ENCODE measurements at regions not wholly inside any gene's neighbourhood (a gene's known extent, or its start where the extent isn't known, plus 50 kb on each side); places are given as distances from the start of the nearest gene placed in this dataset.

DNA sequence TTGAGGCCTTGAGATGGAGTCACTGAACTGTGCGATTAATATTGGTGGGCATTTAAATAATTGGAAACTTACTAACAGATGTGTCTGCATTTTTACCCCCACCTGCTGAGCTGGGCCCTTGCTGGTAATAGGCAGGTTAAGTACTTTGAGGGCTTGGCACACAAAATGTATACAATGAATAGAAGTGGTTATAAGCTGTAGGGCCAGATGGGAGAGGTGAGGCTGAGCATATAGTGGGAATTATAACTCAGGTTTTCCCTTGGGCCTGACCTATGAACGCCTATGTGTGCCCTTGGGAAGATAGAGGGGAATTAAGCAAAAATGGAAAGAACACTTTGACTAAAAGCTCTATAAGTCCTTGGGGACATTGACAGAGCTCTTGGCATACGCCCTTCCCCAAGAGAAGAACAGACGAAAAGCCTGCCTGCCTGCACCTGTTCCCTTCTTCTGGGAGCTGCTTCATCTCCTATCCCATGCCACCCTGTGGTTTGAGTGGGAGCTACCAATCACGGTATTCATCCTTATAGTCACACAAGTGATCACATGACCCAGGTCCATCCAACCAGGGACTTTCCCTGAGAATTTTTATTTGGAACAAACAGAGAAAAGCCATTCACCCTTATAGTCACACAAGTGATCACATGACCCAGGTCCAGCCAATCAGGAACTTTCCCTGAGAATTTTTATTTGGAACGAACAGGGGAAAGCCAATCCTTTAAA is 260.7 kb upstream of the CSF3R start:
- no peak for DNase-seq

DNA sequence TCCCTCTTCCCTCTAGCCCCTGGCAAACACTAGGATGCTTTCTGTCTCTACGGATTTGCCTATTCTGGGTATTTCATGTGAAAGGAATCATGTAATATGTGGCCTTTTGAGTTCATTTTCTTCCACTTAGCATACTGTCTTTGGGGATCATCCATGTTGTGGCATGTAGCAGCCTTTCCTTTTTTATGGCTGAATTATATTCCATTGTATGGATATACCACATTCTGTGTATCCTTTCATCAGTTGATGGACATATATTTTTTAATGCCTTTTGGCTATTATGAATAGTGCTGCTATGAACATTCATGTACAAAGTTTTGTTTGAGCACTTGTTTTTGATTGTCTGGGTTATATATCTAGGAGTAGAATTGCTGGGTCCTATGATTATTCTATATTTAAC is 258.4 kb upstream of the CSF3R start:
- DNase-seq = no peak

DNA sequence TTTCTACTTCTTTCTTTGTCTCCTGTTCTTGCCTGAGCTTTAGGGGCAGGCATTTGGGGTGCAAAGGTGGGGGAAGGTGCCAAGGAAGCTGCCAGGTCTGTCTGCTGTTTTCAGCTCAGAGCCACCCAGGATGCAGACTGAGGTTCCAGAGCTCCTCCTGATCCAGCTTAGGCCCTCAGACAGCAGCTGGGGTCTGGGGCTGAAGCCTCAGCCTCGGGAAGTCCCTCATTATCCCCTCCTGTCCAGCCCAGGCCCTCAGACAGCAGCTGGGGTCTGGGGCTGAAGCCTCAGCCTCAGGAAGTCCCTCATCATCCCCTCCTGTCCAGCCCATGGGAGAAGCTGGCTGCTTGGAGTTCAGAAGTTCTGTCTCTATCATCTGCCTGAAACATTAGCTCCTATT is 257.7 kb upstream of the CSF3R start:
- no peak for DNase-seq

DNA sequence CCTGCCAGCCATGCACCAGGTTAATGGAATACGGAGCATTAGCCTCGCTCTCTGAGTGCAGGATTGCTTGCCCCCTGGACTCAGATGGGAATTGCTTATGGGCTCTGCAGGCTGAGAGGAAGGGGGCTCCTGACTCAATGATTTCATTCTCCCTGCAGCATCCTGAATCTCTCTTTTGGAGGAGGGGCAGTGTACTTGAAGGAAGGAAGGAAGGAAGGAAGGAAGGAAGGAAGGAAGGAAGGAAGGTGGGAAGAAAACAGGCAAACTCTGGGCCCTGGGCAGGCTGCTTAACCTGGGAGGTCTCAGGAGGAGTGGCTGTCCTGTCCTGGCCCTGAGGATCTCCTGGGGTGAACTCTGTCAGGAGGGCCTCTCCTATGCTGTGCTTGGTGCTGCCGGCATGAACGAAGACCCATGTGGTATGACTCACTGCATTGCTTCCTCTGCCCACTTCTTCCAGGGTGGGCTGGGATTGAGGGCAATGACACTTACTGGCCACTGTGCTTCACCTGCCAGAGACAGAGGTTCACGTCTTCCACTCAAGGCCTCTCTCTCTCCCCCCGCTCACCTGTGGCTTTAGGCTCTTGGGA is 257.1 kb upstream of the CSF3R start:
- no peak for DNase-seq

DNA sequence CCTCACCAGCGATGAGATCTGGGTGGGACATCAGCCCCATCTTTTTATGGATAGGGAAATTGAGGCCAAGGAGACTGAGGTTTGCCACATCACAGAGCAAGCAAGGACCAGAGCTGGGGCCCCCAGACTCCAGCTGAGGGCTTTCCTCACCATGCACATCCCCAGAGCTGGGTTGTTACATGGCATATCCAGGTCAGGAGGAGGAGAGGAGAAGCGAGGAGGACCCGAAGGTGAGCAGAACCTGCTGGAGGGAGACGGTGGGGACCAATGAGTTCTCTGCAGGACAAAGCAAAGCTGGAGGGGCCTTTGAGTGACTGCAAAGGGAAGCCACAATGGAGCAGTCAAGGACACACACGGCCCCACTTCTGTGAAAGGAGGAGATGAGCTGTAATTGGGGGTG is 255.5 kb upstream of the CSF3R start:
- DNase-seq = no peak

DNA sequence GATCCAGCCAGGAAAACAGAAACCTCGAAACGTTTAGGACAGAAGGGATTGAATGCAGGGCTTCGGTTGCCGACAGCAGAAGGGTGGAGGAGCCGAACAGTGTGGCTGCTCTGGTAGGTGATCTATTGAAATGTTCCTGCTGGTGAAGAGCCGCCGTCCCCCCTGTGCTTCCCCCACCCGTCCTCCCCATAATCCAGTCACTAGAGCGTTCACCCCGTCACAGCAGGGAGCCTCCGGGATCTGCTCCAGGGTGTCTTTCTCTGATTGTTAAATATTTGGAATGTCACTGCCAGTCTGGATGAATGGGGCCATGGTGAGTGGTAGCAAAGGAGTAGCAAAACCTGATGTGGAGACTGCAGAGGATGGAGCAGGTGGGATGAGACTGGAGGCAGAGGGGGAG is 255.1 kb upstream of the CSF3R start:
- DNase-seq = no peak

DNA sequence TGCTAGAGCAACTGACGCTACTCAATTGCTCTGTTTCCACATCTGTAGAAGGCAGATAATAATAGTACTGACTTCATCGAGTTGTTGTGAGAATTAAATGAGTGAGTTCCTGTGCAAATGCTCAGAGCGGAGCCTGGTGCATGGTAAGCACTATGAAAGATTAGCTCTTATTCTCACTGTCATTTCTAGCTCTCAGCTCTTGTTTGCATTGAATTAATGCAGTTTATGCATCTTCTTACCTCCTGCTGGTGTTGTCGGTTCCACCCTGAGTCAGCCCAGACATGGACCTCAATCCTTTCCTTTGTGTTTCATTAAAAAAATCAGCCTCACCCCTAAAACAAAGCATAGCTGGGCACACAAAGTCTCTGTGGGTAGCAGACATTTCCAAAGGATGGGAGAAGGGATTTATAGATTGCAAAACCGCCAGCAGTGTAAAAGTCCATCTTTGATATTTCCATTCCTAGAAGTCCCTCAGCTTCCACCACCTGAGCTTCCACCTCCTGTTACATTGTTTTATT is 254.4 kb upstream of the CSF3R start:
- no peak for DNase-seq

DNA sequence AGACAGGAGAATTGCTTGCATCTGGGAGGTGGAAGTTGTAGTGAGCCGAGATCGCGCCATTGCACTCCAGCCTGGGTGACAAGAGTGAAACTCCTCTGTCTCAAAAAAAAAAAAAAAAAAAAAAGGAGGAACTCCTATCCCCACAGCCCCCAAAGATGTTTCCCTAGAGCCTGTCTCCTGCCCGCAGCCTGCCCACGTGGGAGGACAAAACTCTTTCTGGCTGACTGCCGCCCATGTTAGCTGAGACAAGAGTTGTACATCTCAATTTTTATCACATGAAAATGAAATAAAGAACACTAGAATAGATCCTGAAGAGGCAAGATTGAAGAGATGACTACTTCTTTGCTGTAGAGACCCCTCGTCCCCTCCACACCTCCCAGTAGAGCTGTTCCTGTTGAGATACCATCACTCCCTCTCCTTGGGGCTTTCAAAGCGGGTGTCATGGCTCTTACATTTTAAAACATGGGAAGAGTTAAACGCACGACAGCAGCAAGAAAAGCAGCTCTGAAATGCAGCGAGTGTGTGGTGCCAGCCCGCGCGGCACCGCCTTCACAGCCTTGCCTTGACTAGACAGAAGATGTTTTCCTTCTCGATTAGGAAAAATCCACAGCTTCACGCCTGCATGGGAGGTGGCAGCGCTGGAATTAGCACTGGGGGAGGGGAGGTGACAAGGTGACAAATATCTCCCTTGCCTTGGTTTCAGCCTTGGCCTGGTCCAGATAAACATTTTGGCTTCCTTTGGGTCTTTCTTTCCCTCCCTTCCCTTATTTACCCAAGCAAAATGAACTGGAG is 253.4 kb upstream of the CSF3R start:
- no peak for DNase-seq

DNA sequence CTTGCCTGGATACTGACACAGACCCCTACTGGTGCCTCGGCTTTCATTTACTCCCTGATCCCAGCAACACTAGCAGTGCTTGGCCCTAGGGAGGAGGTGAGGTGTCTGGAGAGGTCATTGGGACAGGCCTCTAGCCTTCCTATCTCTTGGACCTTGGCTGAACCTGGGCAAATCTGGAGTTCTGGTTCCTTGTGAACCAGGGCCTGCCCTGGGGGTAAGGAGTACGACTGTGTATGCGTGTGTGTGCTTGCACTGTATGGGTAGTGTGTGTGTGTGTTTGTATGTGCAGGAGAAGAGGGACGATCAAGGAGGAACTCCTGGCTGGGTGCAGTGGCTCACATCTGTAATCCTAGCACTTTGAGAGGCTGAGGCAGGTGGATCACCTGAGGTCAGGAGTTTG is 252.7 kb upstream of the CSF3R start:
- no peak for DNase-seq

DNA sequence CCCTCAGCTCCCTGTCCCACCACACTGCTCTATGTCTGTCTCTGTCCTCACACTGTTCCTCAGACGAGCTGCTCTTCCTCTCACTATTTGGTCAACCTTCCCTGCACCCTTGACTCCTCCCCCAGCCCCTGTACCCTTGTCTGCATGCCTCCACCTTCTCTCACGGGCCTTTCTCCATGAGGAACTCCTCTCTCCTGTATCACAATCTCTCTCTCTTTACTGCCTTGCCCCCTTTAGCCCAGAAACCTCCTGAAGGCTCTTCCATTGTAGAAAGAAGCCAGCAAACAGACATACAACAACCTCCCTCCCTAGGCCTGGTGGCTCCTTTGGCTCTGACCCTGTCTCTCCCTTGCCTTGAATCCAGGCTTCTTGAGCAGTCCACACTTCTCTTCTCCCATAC is 251.6 kb upstream of the CSF3R start:
- no peak for DNase-seq

DNA sequence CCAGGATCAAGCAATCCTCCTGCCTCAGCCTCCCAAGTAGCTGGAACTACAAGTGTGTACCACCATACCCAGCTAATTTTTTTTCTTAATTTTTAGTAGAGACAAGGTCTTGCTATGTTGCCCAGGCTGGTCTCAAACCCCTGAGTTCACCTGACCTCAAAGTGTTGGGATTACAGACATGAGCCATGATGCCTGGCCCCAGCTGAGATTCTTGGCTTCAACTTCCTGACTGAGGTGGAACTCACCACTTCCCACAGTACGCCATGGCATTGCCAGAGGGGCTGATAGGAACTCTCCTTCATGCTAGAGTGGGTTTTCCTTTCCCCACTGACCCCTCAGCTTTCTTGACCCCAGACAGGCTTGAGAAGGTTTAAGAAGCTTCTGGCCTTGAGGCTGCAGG is 251.0 kb upstream of the CSF3R start:
- no peak for DNase-seq

DNA sequence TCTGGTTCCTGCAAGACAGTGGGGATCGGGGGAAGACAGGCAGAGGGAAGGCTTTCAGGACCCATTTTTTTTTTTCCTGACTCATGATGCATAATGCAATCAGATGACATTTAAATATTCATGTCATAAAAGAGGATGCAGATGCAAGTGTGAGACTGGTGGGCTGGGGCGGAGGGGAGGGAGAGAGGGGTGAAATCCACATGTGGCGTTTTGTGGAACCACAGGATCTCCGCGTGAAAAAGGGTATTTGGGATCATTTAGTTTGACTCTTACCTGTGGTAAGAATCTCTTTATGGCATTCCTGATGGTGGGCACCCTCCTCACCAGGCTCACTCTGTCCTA is 249.3 kb upstream of the CSF3R start:
- no peak for DNase-seq

DNA sequence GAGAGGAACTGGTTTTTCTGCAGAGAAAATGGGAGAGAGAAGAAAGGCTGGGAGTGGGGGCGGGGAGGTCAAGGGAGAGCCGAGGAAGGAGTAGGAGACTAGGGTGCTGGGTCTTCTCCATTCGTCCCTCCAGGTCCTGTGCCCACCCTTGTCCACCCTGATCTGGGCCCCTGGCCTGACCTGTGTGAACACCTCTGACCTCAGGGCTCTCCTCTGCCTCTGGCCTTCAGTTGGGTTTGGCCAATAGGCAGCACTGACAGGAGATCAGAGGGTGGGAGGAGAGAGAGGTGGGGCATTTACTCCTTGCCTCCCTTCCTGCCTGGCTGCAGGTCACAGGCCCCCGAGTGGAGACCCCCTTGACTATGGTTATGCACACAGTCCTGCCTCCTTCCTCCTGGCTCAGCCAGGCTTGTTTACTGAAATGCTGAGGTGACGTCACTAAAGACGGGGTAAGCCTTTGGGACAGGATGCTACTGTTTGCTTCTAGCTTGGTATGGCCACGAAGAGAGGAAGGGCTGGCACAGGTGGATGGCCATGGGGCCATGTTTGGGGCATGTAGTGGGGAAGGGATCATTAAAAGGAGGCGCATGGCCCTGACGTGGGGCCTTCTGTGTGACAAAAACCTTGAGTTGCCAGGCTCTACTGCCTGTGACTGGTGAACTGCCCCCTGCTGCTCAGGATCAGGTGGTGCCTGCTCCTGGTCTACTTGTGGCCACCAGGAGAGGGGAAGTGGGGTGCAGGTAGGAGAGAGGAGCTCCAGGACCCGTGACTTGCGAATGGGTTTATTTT is 248.7 kb upstream of the CSF3R start:
- DNase-seq = no peak

DNA sequence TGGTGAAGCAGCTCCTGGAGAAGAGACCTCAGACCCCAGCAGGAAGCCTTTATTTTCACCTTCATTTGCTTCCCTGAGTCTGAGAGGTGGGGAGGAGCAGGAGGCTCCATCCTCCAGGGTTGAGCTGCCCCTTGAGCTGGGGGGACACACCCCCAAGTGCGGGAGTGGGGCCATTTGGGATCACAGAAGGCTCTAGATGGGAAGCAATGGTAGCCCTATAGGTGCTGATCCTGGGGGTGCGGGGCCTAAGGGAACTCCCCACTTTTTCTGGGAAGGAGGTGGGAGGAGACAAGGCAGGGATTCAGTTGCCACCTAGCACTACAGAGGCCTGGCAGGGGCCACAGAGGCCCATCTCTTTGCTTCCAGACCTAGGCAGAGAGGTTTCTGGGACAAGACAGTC is 247.9 kb upstream of the CSF3R start:
- no peak for DNase-seq

DNA sequence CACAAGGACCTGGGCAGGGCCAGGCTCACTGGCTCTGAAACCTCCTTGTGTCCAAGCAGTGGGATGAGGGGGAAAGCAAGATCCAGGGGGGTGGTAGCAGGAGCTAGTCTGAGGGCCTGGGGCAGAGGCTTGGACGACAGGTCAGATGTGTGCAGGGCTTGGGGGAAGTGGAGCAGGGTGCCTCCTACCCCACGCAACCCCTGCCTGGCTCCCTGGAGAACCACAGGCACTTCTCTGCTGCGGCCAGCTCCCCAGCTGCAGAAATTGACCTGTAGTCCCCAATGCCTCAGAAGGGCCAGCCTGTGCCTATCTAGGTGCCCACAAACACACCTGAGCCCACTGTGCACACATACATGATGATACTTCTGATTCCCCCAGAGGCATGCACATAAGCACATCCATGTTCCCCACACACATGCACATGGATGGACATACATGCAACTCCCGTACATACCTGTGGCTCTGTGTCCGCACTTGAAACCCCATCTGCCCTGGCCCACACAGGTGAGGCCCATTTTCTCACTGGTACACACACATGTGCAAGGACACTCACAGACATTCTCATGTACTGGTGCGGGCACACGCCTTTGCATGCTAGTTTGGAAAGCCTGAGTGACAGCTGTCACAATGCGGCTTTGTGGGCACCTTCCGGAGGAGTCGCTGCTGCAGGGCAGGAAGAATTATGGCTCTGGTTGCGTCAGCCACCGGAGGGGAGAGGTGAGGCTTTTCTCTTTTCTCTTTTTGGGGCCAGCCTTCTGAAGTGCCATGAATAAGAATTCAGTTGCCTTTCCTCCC is 247.2 kb upstream of the CSF3R start:
- DNase-seq = no peak

DNA sequence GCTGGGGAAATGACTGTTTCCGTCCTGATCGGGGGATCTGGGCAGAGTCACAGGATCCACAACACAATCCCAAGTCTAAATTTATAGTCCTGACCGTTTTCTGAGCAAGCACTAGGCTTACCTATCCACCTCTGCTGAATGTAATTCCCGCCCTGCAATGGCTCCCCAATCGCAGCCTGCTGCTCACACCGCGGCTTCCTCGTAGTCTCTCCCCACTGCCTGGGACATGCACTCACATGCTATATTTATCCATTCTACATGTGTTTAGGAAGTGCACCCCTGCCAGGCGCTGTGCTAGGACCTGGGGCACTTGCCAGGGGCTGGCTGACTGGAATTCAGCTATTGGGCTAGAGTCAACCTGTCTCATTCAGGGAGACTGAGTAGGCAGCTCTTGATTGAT is 246.6 kb upstream of the CSF3R start:
- DNase-seq = no peak

DNA sequence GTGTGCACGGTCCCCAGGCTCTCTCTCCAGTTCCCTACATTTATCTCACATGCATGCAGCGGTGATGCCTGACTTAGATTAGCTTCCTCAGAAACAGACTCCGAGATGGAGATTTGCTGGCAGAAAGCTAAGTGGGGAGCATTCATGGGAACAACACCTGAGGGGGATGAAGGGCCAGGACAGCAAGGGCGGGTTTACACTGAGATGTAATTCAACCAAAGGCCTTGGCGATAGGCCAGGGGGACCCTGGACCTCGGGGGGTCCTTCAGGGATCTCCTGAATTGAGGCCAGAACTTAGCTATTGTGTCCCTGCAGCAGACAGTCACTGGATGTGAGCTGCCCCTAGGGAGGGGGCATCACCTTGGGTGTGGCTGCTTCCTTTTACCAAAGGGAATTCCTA is 246.1 kb upstream of the CSF3R start:
- no peak for DNase-seq

DNA sequence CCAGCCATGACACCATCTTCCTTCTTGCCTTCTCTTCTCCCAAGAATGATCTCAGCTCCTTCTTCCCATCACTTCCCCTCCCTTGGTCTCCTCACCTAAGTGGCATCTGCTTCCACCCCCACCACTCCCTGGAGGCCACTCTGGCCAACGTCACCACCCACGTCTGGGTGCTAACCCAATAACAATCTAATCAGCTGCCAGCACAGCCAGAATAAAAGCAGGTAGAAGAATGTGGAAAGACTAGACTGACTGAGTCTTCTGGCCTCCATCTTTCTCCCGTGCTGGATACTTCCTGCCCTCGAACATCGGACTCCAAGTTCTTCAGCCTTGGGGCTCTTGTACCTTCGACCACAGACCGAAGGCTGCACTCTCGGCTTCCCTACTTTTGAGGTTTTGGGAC is 245.3 kb upstream of the CSF3R start:
- no peak for DNase-seq

DNA sequence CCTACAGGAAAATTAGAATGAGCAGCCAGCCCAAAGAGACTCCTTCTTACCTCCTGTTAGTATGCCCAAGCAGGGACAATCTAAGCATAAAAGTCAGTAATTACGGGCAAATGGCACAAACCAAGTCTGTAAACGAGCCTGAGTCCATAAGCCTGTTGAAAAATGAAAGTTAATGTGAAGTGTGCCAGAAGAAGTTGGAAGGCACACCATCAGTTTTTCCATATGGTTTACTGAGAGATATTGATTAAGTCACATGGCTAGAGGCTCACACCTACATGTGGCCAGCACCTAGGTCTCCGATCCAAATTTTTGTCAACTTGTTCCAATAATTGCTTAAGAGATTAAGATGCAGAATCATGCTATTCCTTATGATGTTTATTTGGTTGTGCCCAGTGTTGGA is 242.4 kb upstream of the CSF3R start:
- no peak for DNase-seq

DNA sequence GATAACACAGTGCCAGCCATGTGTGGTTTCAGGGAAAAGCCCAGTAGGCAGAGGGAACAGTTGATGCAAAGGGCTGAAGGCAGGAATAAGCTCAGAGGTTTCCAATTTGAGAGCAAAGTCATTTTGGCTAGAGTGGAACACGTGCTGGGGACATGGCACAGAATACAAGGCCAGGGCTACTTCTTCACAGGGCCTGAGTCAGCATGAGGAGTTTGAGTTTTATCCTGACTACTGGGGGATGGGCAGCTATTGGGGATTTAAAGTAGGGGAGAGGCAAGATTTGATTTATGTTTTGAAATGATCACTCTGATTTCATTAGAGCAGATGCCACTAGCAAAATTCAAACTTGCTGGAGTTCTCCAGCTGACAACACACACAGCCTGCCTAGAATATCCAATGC is 241.1 kb upstream of the CSF3R start:
- DNase-seq = no peak

DNA sequence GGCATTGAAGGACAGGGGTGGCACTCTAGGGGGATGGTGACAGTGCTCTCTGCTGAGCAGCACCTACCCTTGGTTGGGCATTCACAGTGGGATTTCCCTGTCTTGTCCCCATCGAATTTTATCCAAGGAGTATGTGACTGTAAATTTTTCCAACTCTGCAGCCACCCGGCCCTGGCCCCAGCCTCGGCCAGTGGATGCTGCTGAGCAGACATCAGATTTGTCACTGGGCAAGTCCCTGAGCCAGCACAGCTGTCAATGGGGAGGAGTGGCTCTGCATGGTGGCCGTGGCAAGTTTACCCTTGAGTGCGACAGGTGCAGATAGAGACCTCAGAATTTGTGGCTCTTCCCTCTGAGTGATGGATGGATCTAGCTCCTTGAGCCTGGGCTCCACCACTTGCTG is 240.2 kb upstream of the CSF3R start:
- no peak for DNase-seq

DNA sequence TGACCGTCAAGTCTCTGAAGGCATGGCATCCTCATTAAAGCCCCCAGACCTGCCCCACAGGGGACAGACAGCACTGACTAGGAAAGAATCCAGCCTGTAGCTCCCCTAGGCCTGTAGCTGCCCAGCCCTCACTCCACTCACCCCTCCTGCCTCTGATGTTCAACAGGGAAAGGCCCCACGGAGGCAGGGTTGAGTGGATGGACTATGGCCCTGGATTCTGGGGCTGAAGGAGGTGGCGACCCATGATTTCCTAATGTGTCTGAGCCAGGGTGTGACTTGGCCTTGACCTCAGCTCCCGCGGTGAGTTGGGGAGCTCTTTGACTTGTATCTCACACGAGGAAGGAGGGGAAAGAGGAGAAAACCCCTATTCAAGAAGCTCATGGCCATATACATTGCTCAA is 238.5 kb upstream of the CSF3R start:
- DNase-seq = no peak

DNA sequence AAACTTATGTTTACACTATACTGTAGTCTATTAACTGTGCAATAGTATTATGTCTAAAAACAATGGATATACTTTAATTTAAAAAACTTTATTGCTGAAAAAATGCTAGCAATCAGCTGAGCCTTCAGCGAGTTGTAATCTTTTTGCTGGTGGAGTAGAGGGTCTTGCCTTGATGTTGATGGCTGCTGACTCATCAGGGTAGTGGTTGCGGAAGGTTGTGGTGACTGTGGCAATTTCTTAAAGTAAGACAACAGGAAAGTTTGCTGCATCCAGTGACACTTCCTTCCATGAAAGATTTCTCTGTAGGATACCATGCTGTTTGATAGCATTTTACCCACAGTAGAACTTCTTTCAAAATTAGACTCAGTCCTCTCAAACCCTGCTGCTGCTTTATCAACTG is 234.7 kb upstream of the CSF3R start:
- DNase-seq = no peak
